Nephron (organoid): ENCODE measurements at regions not wholly inside any gene's neighbourhood (a gene's known extent, or its start where the extent isn't known, plus 50 kb on each side); places are given as distances from the start of the nearest gene placed in this dataset.

Source experiments
- H3K27ac Mint-ChIP-seq, 3 experiments: 2 replicates each; pipeline ENCODE4 v1.8.0; 2020; ENCODE audit warnings: mixed read lengths in 3 of 3, mild to moderate bottlenecking in 2 of 3, moderate library complexity in 1 of 3
- H3K27me3 Mint-ChIP-seq: 2 replicates; pipeline ENCODE4 v1.8.0; 2021; ENCODE audit warnings: low read depth, mild to moderate bottlenecking, moderate library complexity, mixed read lengths
- H3K36me3 Mint-ChIP-seq: 2 replicates; pipeline ENCODE4 v1.8.0; 2020; ENCODE audit warnings: low read depth, mixed read lengths
- H3K4me1 Mint-ChIP-seq: 2 replicates; pipeline ENCODE4 v1.8.0; 2020; ENCODE audit warnings: mixed read lengths
- H3K4me3 Mint-ChIP-seq, 3 experiments: 2 replicates each; pipeline ENCODE4 v1.8.0; 2020; ENCODE audit warnings: mild to moderate bottlenecking in 3 of 3, mixed read lengths in 3 of 3, moderate library complexity in 2 of 3
- H3K9me3 Mint-ChIP-seq: 2 replicates; pipeline ENCODE4 v1.8.0; 2020; ENCODE audit warnings: mixed read lengths
- TF ChIP-seq, protein P1 (sequence below), 3 experiments: fragments of 200-600 bp; sonication (generic); IDR thresholded peaks; one replicate each; pipeline ENCODE4 v1.5.0; 2021; ENCODE audit warnings: antibody characterized with exemption in 3 of 3; ENCODE audit not compliant: unreplicated experiment in 3 of 3

DNA sequence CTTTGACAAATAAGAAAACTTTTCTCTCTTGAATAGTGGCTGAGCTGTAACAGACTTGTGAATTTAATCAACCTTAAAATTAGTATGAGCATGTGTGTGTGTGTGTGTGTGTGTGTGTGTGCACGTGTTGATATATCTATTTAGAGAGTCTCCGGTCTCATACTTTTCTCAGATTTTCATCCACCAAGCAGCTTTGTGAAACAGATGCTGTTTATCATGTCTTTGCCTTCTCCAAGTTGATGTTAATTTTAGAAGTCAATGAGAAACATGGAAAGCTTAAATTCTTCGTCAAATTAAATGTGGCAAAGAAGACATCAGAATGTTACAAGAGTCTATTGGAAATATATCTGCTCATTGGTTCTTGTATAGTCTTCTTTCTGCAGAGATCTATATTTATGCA lies 839.2 kb upstream of the CELF2 start:
- Mint-ChIP-seq H3K27me3 (no peaks in the 10 kb centered on the region), H3K27ac (no peak overlapping the region)
- TF ChIP-seq, protein P1, sequence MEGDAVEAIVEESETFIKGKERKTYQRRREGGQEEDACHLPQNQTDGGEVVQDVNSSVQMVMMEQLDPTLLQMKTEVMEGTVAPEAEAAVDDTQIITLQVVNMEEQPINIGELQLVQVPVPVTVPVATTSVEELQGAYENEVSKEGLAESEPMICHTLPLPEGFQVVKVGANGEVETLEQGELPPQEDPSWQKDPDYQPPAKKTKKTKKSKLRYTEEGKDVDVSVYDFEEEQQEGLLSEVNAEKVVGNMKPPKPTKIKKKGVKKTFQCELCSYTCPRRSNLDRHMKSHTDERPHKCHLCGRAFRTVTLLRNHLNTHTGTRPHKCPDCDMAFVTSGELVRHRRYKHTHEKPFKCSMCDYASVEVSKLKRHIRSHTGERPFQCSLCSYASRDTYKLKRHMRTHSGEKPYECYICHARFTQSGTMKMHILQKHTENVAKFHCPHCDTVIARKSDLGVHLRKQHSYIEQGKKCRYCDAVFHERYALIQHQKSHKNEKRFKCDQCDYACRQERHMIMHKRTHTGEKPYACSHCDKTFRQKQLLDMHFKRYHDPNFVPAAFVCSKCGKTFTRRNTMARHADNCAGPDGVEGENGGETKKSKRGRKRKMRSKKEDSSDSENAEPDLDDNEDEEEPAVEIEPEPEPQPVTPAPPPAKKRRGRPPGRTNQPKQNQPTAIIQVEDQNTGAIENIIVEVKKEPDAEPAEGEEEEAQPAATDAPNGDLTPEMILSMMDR (IDR thresholded peaks at IDR 0.05; ENCODE audit: unreplicated experiment in 3 of 3), result no peak

DNA sequence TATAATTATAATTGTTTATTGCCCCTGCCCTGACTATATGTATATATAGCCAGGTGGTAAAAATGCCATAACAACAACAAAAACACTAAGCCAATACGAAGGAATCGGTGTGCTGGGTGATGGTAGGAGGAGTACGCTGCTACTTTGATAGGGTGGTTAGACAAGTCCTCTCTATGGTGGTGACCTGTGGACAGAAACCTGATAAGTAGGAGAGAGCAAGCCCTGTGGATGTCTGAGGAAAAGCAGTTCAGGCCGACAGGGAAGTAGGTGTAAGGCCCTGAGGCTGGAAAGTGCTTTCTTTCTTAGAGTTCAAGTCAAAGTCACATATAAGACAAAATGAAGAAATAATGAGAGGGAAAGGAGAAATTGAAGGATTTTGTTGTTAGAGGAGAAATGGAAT lies 823.8 kb upstream of the CELF2 start:
- no peak overlapping the region for H3K27ac Mint-ChIP-seq
- H3K27me3 Mint-ChIP-seq, result no peaks in the 10 kb centered on the region
- peaks cover 3% of the 10 kb centered on the region for H3K9me3 Mint-ChIP-seq
- TF ChIP-seq, protein P1 (IDR thresholded peaks at IDR 0.05; ENCODE audit: unreplicated experiment in 3 of 3), result no peak
- H3K4me3 Mint-ChIP-seq, result no peak overlapping the region
- no peaks in the 10 kb centered on the region for H3K36me3 Mint-ChIP-seq
- no peaks in the 10 kb centered on the region for H3K4me1 Mint-ChIP-seq

More for the DNA sequence above, 839.2 kb upstream of the CELF2 start:
- no peak overlapping the region for H3K4me3 Mint-ChIP-seq
- no peaks in the 10 kb centered on the region for H3K4me1 Mint-ChIP-seq
- H3K9me3 Mint-ChIP-seq, result peaks cover 9% of the 10 kb centered on the region
- H3K36me3 Mint-ChIP-seq, result no peaks in the 10 kb centered on the region

DNA sequence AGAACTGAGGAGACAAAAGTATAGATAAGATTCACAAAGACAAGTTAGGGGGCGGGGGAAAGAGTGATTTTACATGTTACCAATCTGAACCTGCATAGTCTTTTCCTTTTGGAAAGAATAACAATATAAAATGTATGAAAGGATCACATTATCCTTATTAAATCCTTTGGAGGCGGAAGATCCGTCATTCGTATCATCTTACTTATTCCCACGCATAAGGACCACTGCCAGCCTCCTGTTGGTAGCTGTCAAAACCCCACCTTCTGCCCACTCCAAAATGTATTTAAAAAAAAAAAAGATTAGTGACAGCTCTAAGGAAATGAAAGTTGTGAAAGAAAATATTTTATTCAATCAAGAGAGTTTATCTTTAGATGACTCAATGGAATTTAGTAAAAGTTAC lies 821.0 kb upstream of the CELF2 start:
- TF ChIP-seq, protein P1 (IDR thresholded peaks at IDR 0.05; ENCODE audit: unreplicated experiment in 3 of 3), result no peak

DNA sequence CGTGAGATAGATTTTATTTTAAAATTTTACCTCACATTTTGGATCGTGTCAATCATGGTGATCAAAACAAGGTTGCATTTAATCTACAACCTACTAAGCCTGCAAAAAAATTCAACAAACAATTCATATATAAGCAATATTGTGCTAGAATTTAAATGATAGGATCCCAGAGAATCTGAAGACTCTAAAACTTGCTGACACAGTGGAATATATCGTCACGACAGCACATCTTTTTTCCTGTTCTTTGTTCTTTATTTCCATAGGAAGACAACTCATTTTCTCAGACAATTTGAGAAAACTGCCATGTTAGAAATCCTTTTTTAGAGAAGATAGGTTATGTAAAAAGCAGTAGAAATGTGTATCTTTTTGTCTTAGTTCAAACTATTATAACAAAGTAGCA lies 820.2 kb upstream of the CELF2 start:
- Mint-ChIP-seq H3K27me3 (peaks cover 4% of the 10 kb centered on the region), H3K4me3 (no peak overlapping the region), H3K27ac (no peak overlapping the region), H3K4me1 (no peaks in the 10 kb centered on the region), H3K9me3 (peaks cover 4% of the 10 kb centered on the region), H3K36me3 (no peaks in the 10 kb centered on the region)
- TF ChIP-seq, protein P1 (IDR thresholded peaks at IDR 0.05; ENCODE audit: unreplicated experiment in 3 of 3), result no peak

More for the DNA sequence above, 821.0 kb upstream of the CELF2 start:
- Mint-ChIP-seq H3K27ac (no peak overlapping the region), H3K4me3 (no peak overlapping the region), H3K4me1 (no peaks in the 10 kb centered on the region), H3K27me3 (peaks cover 4% of the 10 kb centered on the region), H3K9me3 (peaks cover 4% of the 10 kb centered on the region), H3K36me3 (no peaks in the 10 kb centered on the region)

DNA sequence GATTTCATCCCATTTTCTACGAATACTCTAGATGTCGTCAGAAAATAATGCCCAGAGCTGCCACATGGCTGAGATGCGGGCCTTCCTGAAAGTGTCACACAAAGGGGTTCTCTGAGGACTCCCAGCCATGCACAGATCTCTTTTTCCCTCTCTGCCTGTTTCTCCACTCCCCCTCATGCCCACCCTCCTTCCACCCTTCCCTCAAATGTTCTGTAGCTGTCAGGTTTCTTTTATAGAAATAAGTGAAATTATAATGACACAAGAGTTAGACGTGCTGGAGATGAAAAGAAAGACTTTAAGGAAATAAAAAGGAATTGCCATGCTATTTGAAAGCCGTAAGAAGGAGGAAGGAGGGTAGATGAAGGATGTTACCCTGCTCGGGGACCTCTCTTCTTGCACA lies 819.3 kb upstream of the CELF2 start:
- H3K4me3 Mint-ChIP-seq, result no peak overlapping the region
- H3K36me3 Mint-ChIP-seq, result no peaks in the 10 kb centered on the region
- TF ChIP-seq, protein P1 (IDR thresholded peaks at IDR 0.05; ENCODE audit: unreplicated experiment in 3 of 3), result no peak
- no peak overlapping the region for H3K27ac Mint-ChIP-seq
- H3K4me1 Mint-ChIP-seq, result no peaks in the 10 kb centered on the region
- H3K27me3 Mint-ChIP-seq, result peaks cover 4% of the 10 kb centered on the region
- H3K9me3 Mint-ChIP-seq, result peaks cover 10% of the 10 kb centered on the region

DNA sequence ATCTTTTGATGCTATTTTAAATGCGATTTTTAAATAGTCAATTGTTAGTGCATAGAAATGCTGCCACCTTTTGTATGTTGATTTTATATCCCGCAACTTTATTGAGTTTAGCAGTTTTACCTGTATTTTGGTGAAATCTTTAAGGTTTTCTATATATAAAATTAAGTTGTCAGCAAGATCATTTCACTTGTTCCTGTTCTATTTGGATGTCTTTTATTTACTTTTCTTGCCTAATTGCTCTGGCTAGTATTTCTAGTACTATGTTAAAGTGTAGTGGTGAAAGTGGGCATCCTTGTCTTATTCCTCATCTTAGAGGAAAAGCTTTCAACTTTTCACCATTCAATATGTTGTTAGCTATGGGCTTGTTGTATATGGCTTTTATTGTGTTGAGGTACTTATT lies 813.3 kb upstream of the CELF2 start:
- Mint-ChIP-seq H3K27me3 (peaks cover 4% of the 10 kb centered on the region), H3K4me3 (no peak overlapping the region), H3K36me3 (peaks cover 3% of the 10 kb centered on the region), H3K9me3 (peaks cover 28% of the 10 kb centered on the region), H3K4me1 (peaks cover 18% of the 10 kb centered on the region), H3K27ac (no peak overlapping the region)
- TF ChIP-seq, protein P1 (IDR thresholded peaks at IDR 0.05; ENCODE audit: unreplicated experiment in 3 of 3), result no peak
